ENCODE measurements at regions not wholly inside any gene's neighbourhood (a gene's known extent, or its start where the extent isn't known, plus 50 kb on each side); places are given as distances from the start of the nearest gene placed in this dataset.

- WGBS, 3 donors: 62 to 71% (median 70%) methylated on average over 4 of the region's 4 CpGs
- intact Hi-C loops (cut with DNase I): no loop called here
- Histone ChIP-seq H3K36me3 (ENCODE audit: insufficient read depth in 1 of 2, low read depth in 1 of 2) (no peaks in the 10 kb centered on the region), H3K4me3 (no peak overlapping the region), H3K4me1 (no peaks in the 10 kb centered on the region), H3K27ac (no peak overlapping the region), H3K27me3 (ENCODE audit: insufficient read depth in 3 of 3, low read length in 2 of 3) (no peaks in the 10 kb centered on the region), H3K9me3 (no peaks in the 10 kb centered on the region)
- no peak for TF ChIP-seq CTCF (IDR thresholded peaks at IDR 0.05)
- ATAC-seq (peak in 3 of 4 donors; percentile 26 to 41 (median 37)), DNase-seq (no peak)
These were observed 283.6 kb downstream of the DYSF start for GRCh38 chr2:71736986-71737385.

GRCh38 chr2:71736091-71736861, 282.9 kb downstream of the DYSF start:
- no peaks in the 10 kb centered on the region for H3K27me3 ChIP-seq (ENCODE audit: insufficient read depth in 3 of 3, low read length in 2 of 3)
- no peaks in the 10 kb centered on the region for H3K9me3 ChIP-seq
- no peak overlapping the region for H3K4me3 ChIP-seq
- no peaks in the 10 kb centered on the region for H3K36me3 ChIP-seq (ENCODE audit: insufficient read depth in 1 of 2, low read depth in 1 of 2)
- no peak overlapping the region for H3K27ac ChIP-seq
- ATAC-seq (peak in 3 of 4 donors; percentile 73 to 86 (median 74)), DNase-seq (peak in 1 of 2 donors; percentile 70)
- H3K4me1 ChIP-seq: no peaks in the 10 kb centered on the region
- intact Hi-C loops (cut with DNase I): no loop called here
- TF ChIP-seq CTCF (IDR thresholded peaks at IDR 0.05): no peak
- 22 to 44% (median 31%) methylated on average over 13 of the region's 13 CpGs for WGBS, 3 donors

Data from psoas muscle (tissue), 7 donors.